ENCODE measurements at regions not wholly inside any gene's neighbourhood (a gene's known extent, or its start where the extent isn't known, plus 50 kb on each side); places are given as distances from the start of the nearest gene placed in this dataset.

DNA sequence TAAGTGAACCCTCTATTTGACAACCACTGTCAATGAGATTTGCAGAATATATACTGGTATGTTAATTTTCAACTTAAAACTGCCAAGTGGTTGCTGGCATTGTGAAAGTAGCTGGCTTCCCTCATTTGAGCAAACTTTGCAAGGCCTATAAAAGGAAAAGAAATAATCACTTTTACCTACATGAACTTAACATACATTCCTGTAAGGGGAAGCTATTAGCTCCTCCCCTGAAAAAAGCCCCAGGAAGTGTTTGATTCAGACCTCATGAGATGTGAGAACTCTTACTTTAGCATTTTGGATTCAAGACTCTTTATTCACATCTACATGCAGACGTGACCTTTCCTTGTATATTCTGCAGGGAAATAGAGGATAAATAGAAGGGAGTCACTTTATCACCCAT, 175.6 kb downstream of the OTUD1 start:
- H2AFZ ChIP-seq (ENCODE audit: low read length): no peak overlapping the region
- FAIRE-seq (no peak), DNase-seq (ENCODE audit: low read depth in 1 of 2, low spot score in 2 of 2) (no peak)
- no peak overlapping the region for H3K4me2 ChIP-seq (ENCODE audit: insufficient read depth in 1 of 2, low read depth in 2 of 2, low read length in 2 of 2)
- no peak overlapping the region for H4K5ac ChIP-seq (ENCODE audit: insufficient read length, low read depth, low read length)
- no peaks in the 10 kb centered on the region for H3K79me1 ChIP-seq (ENCODE audit: low read depth, low read length)
- H2BK120ac ChIP-seq (replicated peaks; ENCODE audit: low read depth, low read length): no peak overlapping the region
- ChIA-PET POLR2A (ENCODE audit: partially characterized antibody) (no interaction called here), CTCF (ENCODE audit: partially characterized antibody) (interaction anchor here (0.6 to 0.7 kb wide), 3 partner anchors 43 to 300 kb away, joined by 3 read pairs; no protein-coding TSS in a partner anchor)
- no peak overlapping the region for H3K9ac ChIP-seq (replicated peaks in 1 of 4; ENCODE audit: extremely low read depth in 1 of 4, low read depth in 3 of 4, low read length in 3 of 4)
- no peak overlapping the region for H3K27ac ChIP-seq (ENCODE audit: low read depth, low read length)
- no peak overlapping the region for H3K4me3 ChIP-seq (ENCODE audit: extremely low read depth in 1 of 4, insufficient read depth in 2 of 4, low read depth in 3 of 4, low read length in 4 of 4)
- no peak overlapping the region for H4K91ac ChIP-seq (replicated peaks; ENCODE audit: insufficient read length, low read length)
- no peak overlapping the region for H3K14ac ChIP-seq (ENCODE audit: insufficient read length)
- H4K20me1 ChIP-seq (replicated peaks in 1 of 2; ENCODE audit: control insufficient read depth in 1 of 2, insufficient read depth in 2 of 2, low read length in 2 of 2): no peaks in the 10 kb centered on the region
- no peak overlapping the region for H2BK5ac ChIP-seq (ENCODE audit: low read depth, low read length)
- H2BK12ac ChIP-seq (ENCODE audit: low read depth, low read length): no peak overlapping the region
- H3K23ac ChIP-seq (ENCODE audit: insufficient read length): no peak overlapping the region
- no peaks in the 10 kb centered on the region for H3K4me1 ChIP-seq (replicated peaks in 1 of 4; ENCODE audit: control insufficient read depth in 3 of 4, insufficient read depth in 4 of 4, low read length in 3 of 4)
- no peaks in the 10 kb centered on the region for H3K23me2 ChIP-seq (ENCODE audit: low read depth, low read length)
- no peak overlapping the region for H4K8ac ChIP-seq (ENCODE audit: extremely low read depth, insufficient read depth, low read length)
- H3K4ac ChIP-seq (replicated peaks; ENCODE audit: insufficient read length, low read depth, low read length): no peak overlapping the region
- H3K56ac ChIP-seq (replicated peaks; ENCODE audit: insufficient read length, low read depth, low read length): no peak overlapping the region
- H2AK5ac ChIP-seq (ENCODE audit: low read depth, low read length): no peak overlapping the region
- H3K36me3 ChIP-seq (ENCODE audit: control insufficient read depth in 2 of 4, insufficient read depth in 4 of 4, low read length in 3 of 4): no peaks in the 10 kb centered on the region
- WGBS, 2 experiments (ENCODE audit: extremely low coverage in 1 of 2, insufficient coverage in 1 of 2, insufficient read length in 1 of 2, insufficient replicate concordance in 2 of 2, low coverage in 1 of 2, low lambda C conversion rate in 2 of 2, missing lambda C conversion rate in 1 of 2): 92% methylated on average over 1 of the region's 1 CpG; no CpG with 5 or more reads in 1 of the 2 experiments
- H2BK20ac ChIP-seq (ENCODE audit: low read length): no peak overlapping the region
- H2BK15ac ChIP-seq (ENCODE audit: low read length): no peak overlapping the region
- H3K79me2 ChIP-seq (ENCODE audit: control insufficient read depth in 1 of 2, insufficient read depth in 2 of 2, low read length in 2 of 2): no peaks in the 10 kb centered on the region
- no peaks in the 10 kb centered on the region for H3K9me3 ChIP-seq (ENCODE audit: insufficient read depth in 2 of 2, low read depth in 1 of 2, low read length in 1 of 2)
- no peak overlapping the region for H3K18ac ChIP-seq (ENCODE audit: extremely low read depth, low read length)
- H3K27me3 ChIP-seq (replicated peaks in 1 of 4; ENCODE audit: control insufficient read depth in 3 of 4, extremely low read depth in 1 of 4, insufficient read depth in 3 of 4, low read length in 3 of 4): no peaks in the 10 kb centered on the region
- TF ChIP-seq GABPA (IDR thresholded peaks at IDR 0.05; ENCODE audit: borderline replicate concordance, insufficient read depth, low read length): no peak
- TF ChIP-seq, protein P1, sequence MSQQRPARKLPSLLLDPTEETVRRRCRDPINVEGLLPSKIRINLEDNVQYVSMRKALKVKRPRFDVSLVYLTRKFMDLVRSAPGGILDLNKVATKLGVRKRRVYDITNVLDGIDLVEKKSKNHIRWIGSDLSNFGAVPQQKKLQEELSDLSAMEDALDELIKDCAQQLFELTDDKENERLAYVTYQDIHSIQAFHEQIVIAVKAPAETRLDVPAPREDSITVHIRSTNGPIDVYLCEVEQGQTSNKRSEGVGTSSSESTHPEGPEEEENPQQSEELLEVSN (IDR thresholded peaks at IDR 0.05): no peak
- no peak for TF ChIP-seq TAF1 (IDR thresholded peaks at IDR 0.05; ENCODE audit: low read depth, low read length)
- TF ChIP-seq POU5F1 (IDR thresholded peaks at IDR 0.05; ENCODE audit: low read depth, low read length): no peak
- TF ChIP-seq MAFK (IDR thresholded peaks at IDR 0.05; ENCODE audit: low read depth, low read length): no peak
- TF ChIP-seq SIX5 (IDR thresholded peaks at IDR 0.05; ENCODE audit: low read depth, low read length): no peak
- no peak for TF ChIP-seq CHD2 (IDR thresholded peaks at IDR 0.05; ENCODE audit: low read length)
- TF ChIP-seq, protein P2, sequence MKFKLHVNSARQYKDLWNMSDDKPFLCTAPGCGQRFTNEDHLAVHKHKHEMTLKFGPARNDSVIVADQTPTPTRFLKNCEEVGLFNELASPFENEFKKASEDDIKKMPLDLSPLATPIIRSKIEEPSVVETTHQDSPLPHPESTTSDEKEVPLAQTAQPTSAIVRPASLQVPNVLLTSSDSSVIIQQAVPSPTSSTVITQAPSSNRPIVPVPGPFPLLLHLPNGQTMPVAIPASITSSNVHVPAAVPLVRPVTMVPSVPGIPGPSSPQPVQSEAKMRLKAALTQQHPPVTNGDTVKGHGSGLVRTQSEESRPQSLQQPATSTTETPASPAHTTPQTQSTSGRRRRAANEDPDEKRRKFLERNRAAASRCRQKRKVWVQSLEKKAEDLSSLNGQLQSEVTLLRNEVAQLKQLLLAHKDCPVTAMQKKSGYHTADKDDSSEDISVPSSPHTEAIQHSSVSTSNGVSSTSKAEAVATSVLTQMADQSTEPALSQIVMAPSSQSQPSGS (IDR thresholded peaks at IDR 0.05; ENCODE audit: low read length): no peak
- TF ChIP-seq RFX5 (IDR thresholded peaks at IDR 0.05; ENCODE audit: borderline replicate concordance, low read depth, low read length): no peak
- no peak for TF ChIP-seq CBX5 (IDR thresholded peaks at IDR 0.05; ENCODE audit: low read depth, low read length)
- no peak for TF ChIP-seq SIN3A (conservative IDR thresholded peaks at IDR 0.05 in 1 of 2, IDR thresholded peaks at IDR 0.05 in 1 of 2; ENCODE audit: low read depth in 1 of 2, low read length in 2 of 2)
- no peak for TF ChIP-seq EZH2 (IDR thresholded peaks at IDR 0.05; ENCODE audit: low read depth, low read length, severe bottlenecking)
